Thoracic aorta (tissue), 2 donors: ENCODE measurements at regions not wholly inside any gene's neighbourhood (a gene's known extent, or its start where the extent isn't known, plus 50 kb on each side); places are given as distances from the start of the nearest gene placed in this dataset.

Source experiments
- ATAC-seq: fragments of 150-250 bp; one replicate; pipeline ENCODE4 v1.8.0; 2017; ENCODE audit warnings: low read depth; ENCODE audit not compliant: insufficient number of reproducible peaks, low FRiP score
- DNase-seq: peaks from one replicate; pipeline ENCODE4 v3.0.0-alpha.2; 2020; ENCODE audit warnings: low spot score
- H3K27ac ChIP-seq, 2 donors: fragments of 200-600 bp; sonication (generic); 1 replicate in 1 of 2; 2 replicates in 1 of 2; pipeline ENCODE4 v1.5.1; 2016; ENCODE audit warnings: mild to moderate bottlenecking in 2 of 2, moderate library complexity in 2 of 2
- H3K27me3 ChIP-seq: fragments of 200-600 bp; sonication (generic); replicated peaks from 2 replicates; pipeline ENCODE4 v1.6.0; 2016; ENCODE audit warnings: mild to moderate bottlenecking; ENCODE audit not compliant: insufficient read depth
- H3K36me3 ChIP-seq: fragments of 200-600 bp; sonication (generic); one replicate; pipeline ENCODE4 v1.5.1; 2016
- H3K4me1 ChIP-seq, 2 donors: fragments of 200-600 bp; sonication (generic); 1 replicate in 1 of 2; 2 replicates in 1 of 2; pipeline versions ENCODE4 v1.5.1 to v1.6.0; 2016; ENCODE audit warnings: low read depth in 2 of 2, mild to moderate bottlenecking in 1 of 2; ENCODE audit not compliant: control insufficient read depth in 1 of 2
- H3K4me3 ChIP-seq: fragments of 200-600 bp; sonication (generic); 2 replicates; pipeline ENCODE4 v1.5.1; 2016; ENCODE audit warnings: mild to moderate bottlenecking
- H3K9me3 ChIP-seq: fragments of 200-600 bp; sonication (generic); 2 replicates; pipeline ENCODE4 v1.5.1; 2016
- CTCF ChIP-seq: fragments of 200-600 bp; sonication (generic); IDR thresholded peaks from one replicate; pipeline ENCODE4 v1.5.1; 2019; ENCODE audit warnings: antibody characterized with exemption

- ATAC-seq (no peak), DNase-seq (no peak)
- no peak for TF ChIP-seq CTCF
- H3K4me3 ChIP-seq = no peak overlapping the region
- peaks cover 0 to 25% of the 10 kb centered on the region in 2 donors for H3K4me1 ChIP-seq
- H3K27me3 ChIP-seq = no peaks in the 10 kb centered on the region
- H3K9me3 ChIP-seq = no peaks in the 10 kb centered on the region
- no peak overlapping the region for H3K27ac ChIP-seq
- H3K36me3 ChIP-seq = no peaks in the 10 kb centered on the region
Measured at GRCh38 chr4:71259911-71260331, 78.9 kb upstream of the SLC4A4 start.

GRCh38 chr4:71260544-71260943 lies 78.3 kb upstream of the SLC4A4 start:
- TF ChIP-seq CTCF = no peak
- ATAC-seq = no peak

GRCh38 chr4:71261001-71261400 lies 77.8 kb upstream of the SLC4A4 start:
- DNase-seq (no peak), ATAC-seq (no peak)
- TF ChIP-seq CTCF = no peak
- Histone ChIP-seq H3K4me3 (no peak overlapping the region), H3K36me3 (no peaks in the 10 kb centered on the region), H3K4me1 (peaks cover 0 to 23% of the 10 kb centered on the region in 2 donors), H3K27me3 (no peaks in the 10 kb centered on the region), H3K9me3 (no peaks in the 10 kb centered on the region), H3K27ac (no peak overlapping the region)

More at GRCh38 chr4:71260544-71260943, 78.3 kb upstream of the SLC4A4 start:
- H3K4me1 ChIP-seq = peaks cover 0 to 23% of the 10 kb centered on the region in 2 donors
- H3K4me3 ChIP-seq = no peak overlapping the region
- no peaks in the 10 kb centered on the region for H3K36me3 ChIP-seq
- no peaks in the 10 kb centered on the region for H3K9me3 ChIP-seq
- H3K27me3 ChIP-seq = no peaks in the 10 kb centered on the region
- no peak overlapping the region for H3K27ac ChIP-seq
- DNase-seq = no peak

- H3K27me3 ChIP-seq = no peaks in the 10 kb centered on the region
- H3K27ac ChIP-seq = no peak overlapping the region
- ATAC-seq = no peak
Measured at GRCh38 chr4:71261633-71262121, 77.1 kb upstream of the SLC4A4 start.

GRCh38 chr4:71262161-71262560 lies 76.7 kb upstream of the SLC4A4 start:
- TF ChIP-seq CTCF = no peak
- H3K9me3 ChIP-seq = no peaks in the 10 kb centered on the region
- no peaks in the 10 kb centered on the region for H3K36me3 ChIP-seq
- no peak for ATAC-seq
- no peak overlapping the region for H3K27ac ChIP-seq
- peaks cover 5 to 31% of the 10 kb centered on the region in 2 donors for H3K4me1 ChIP-seq
- no peaks in the 10 kb centered on the region for H3K27me3 ChIP-seq
- DNase-seq = no peak
- no peak overlapping the region for H3K4me3 ChIP-seq

More at GRCh38 chr4:71261633-71262121, 77.1 kb upstream of the SLC4A4 start:
- H3K4me3 ChIP-seq = no peak overlapping the region
- no peaks in the 10 kb centered on the region for H3K36me3 ChIP-seq
- no peak for TF ChIP-seq CTCF
- no peaks in the 10 kb centered on the region for H3K9me3 ChIP-seq
- H3K4me1 ChIP-seq = peaks cover 4 to 28% of the 10 kb centered on the region in 2 donors
- no peak for DNase-seq
